GM19328 (cell line): ENCODE measurements at regions not wholly inside any gene's neighbourhood (a gene's known extent, or its start where the extent isn't known, plus 50 kb on each side); places are given as distances from the start of the nearest gene placed in this dataset.
"Not testable (repeated sequence)": the region's sequence is repeated elsewhere in the genome, so short reads cannot be mapped to it uniquely, and the experiment has no call there.

Experiments used
- ATAC-seq: cut with Tn5 transposase; IDR thresholded peaks from one replicate; pipeline ENCODE4 v1.9.1; 2021; ENCODE audit warnings: mild to moderate bottlenecking, moderate library complexity; ENCODE audit not compliant: unreplicated experiment

- ATAC-seq, result no peak
Measured at GRCh38 chr4:170729236-170729635, 639.5 kb upstream of the AADAT start.

- no peak for ATAC-seq
Measured at GRCh38 chr4:170724191-170724590, 634.4 kb upstream of the AADAT start.

- no peak for ATAC-seq
Measured at GRCh38 chr4:170723171-170723570, 633.4 kb upstream of the AADAT start.

GRCh38 chr4:170721812-170722373 is 632.1 kb upstream of the AADAT start:
- no peak for ATAC-seq

- no peak for ATAC-seq
Measured at GRCh38 chr4:170716868-170717267, 627.1 kb upstream of the AADAT start.

GRCh38 chr4:170705907-170706306 is 616.2 kb upstream of the AADAT start:
- no peak for ATAC-seq

GRCh38 chr4:170700064-170700463 is 610.3 kb upstream of the AADAT start:
- ATAC-seq, result no peak

GRCh38 chr4:170698334-170698733 is 608.6 kb upstream of the AADAT start:
- peak; percentile 57 for ATAC-seq

GRCh38 chr4:170697845-170698244 is 608.1 kb upstream of the AADAT start:
- peak; percentile 39 for ATAC-seq

GRCh38 chr4:170697045-170697444 is 607.3 kb upstream of the AADAT start:
- no peak for ATAC-seq

GRCh38 chr4:170691168-170691567 is 601.4 kb upstream of the AADAT start:
- no peak for ATAC-seq

GRCh38 chr4:170687751-170688150 is 598.0 kb upstream of the AADAT start:
- ATAC-seq, result no peak

GRCh38 chr4:170685701-170686100 is 595.9 kb upstream of the AADAT start:
- ATAC-seq, result not testable (repeated sequence)

GRCh38 chr4:170682558-170683294 is 593.0 kb upstream of the AADAT start:
- ATAC-seq, result no peak

GRCh38 chr4:170682087-170682486 is 592.3 kb upstream of the AADAT start:
- ATAC-seq, result not testable (repeated sequence)

GRCh38 chr4:170675568-170676262 is 586.0 kb upstream of the AADAT start:
- no peak for ATAC-seq

- no peak for ATAC-seq
Measured at GRCh38 chr4:170674176-170674575, 584.4 kb upstream of the AADAT start.

GRCh38 chr4:170672381-170672965 is 582.7 kb upstream of the AADAT start:
- no peak for ATAC-seq

GRCh38 chr4:170671171-170671570 is 581.4 kb upstream of the AADAT start:
- no peak for ATAC-seq

- no peak for ATAC-seq
Measured at GRCh38 chr4:170667814-170668213, 578.1 kb upstream of the AADAT start.

GRCh38 chr4:170666909-170667308 is 577.2 kb upstream of the AADAT start:
- no peak for ATAC-seq

GRCh38 chr4:170662250-170662649 is 572.5 kb upstream of the AADAT start:
- ATAC-seq, result no peak
